Ammon's horn (tissue), 1 donor: ENCODE measurements at regions not wholly inside any gene's neighbourhood (a gene's known extent, or its start where the extent isn't known, plus 50 kb on each side); places are given as distances from the start of the nearest gene placed in this dataset.
"Not testable (repeated sequence)": the region's sequence is repeated elsewhere in the genome, so short reads cannot be mapped to it uniquely, and the experiment has no call there.

Experiments
- DNase-seq: peaks from one replicate; pipeline ENCODE4 v3.0.0-alpha.2; 2016; ENCODE audit warnings: low spot score

GRCh38 chr2:21782866-21783265 is 659.1 kb downstream of the TDRD15 start:
- no peak for DNase-seq

GRCh38 chr2:21787941-21788340 is 664.2 kb downstream of the TDRD15 start:
- DNase-seq: no peak

GRCh38 chr2:21790311-21790710 is 666.5 kb downstream of the TDRD15 start:
- DNase-seq: not testable (repeated sequence)

GRCh38 chr2:21792571-21792970 is 668.8 kb downstream of the TDRD15 start:
- DNase-seq: no peak

- DNase-seq: no peak
These were observed 669.7 kb downstream of the TDRD15 start for GRCh38 chr2:21793461-21793860.

GRCh38 chr2:21794611-21795010 is 670.8 kb downstream of the TDRD15 start:
- DNase-seq: no peak

- DNase-seq: no peak
These were observed 676.6 kb downstream of the TDRD15 start for GRCh38 chr2:21800356-21800755.

GRCh38 chr2:21803550-21803949 is 679.8 kb downstream of the TDRD15 start:
- DNase-seq: no peak

GRCh38 chr2:21804151-21804550 is 680.4 kb downstream of the TDRD15 start:
- no peak for DNase-seq

- DNase-seq: no peak
These were observed 687.8 kb downstream of the TDRD15 start for GRCh38 chr2:21811541-21811940.

GRCh38 chr2:21812766-21813165 is 689.0 kb downstream of the TDRD15 start:
- no peak for DNase-seq

- no peak for DNase-seq
These were observed 690.9 kb downstream of the TDRD15 start for GRCh38 chr2:21814588-21815149.

GRCh38 chr2:21818212-21818795 is 694.5 kb downstream of the TDRD15 start:
- peak; percentile 8 for DNase-seq

- no peak for DNase-seq
These were observed 695.7 kb downstream of the TDRD15 start for GRCh38 chr2:21819454-21819853.

- no peak for DNase-seq
These were observed 696.5 kb downstream of the TDRD15 start for GRCh38 chr2:21820271-21820670.

GRCh38 chr2:21821672-21822227 is 698.0 kb downstream of the TDRD15 start:
- DNase-seq: no peak

GRCh38 chr2:21822505-21822904 is 698.7 kb downstream of the TDRD15 start:
- DNase-seq: no peak

GRCh38 chr2:21833767-21834166 is 710.0 kb downstream of the TDRD15 start:
- no peak for DNase-seq

- DNase-seq: no peak
These were observed 712.5 kb downstream of the TDRD15 start for GRCh38 chr2:21836261-21836660.

GRCh38 chr2:21836719-21837118 is 713.0 kb downstream of the TDRD15 start:
- DNase-seq: no peak

- no peak for DNase-seq
These were observed 713.6 kb downstream of the TDRD15 start for GRCh38 chr2:21837168-21837960.

- no peak for DNase-seq
These were observed 717.6 kb downstream of the TDRD15 start for GRCh38 chr2:21841341-21841740.

- DNase-seq: not testable (repeated sequence)
These were observed 726.6 kb downstream of the TDRD15 start for GRCh38 chr2:21850367-21850766.
